Trophoblast cell (in vitro differentiated cells and primary cell): ENCODE measurements at regions not wholly inside any gene's neighbourhood (a gene's known extent, or its start where the extent isn't known, plus 50 kb on each side); places are given as distances from the start of the nearest gene placed in this dataset.

Experiments
- DNase-seq, 2 donors: peaks; one replicate each; pipeline ENCODE4 v3.0.0-alpha.2; 2016
- H2AFZ ChIP-seq: 2 replicates; pipeline ENCODE4 v1.6.1; 2013; ENCODE audit warnings: low read length, moderate library complexity, mild to moderate bottlenecking; ENCODE audit not compliant: insufficient read depth, poor library complexity
- H2AK5ac ChIP-seq: 2 replicates; pipeline ENCODE4 v1.6.1; 2013; ENCODE audit warnings: mild to moderate bottlenecking, low read length
- H2BK120ac ChIP-seq: 2 replicates; pipeline ENCODE4 v1.6.1; 2013; ENCODE audit warnings: low read length, mild to moderate bottlenecking, moderate library complexity; ENCODE audit not compliant: insufficient read depth, poor library complexity
- H2BK12ac ChIP-seq: 2 replicates; pipeline ENCODE4 v1.6.1; 2013; ENCODE audit warnings: mild to moderate bottlenecking, low read length, moderate library complexity
- H2BK5ac ChIP-seq: 2 replicates; pipeline ENCODE4 v1.6.1; 2013; ENCODE audit warnings: low read length, low read depth, moderate library complexity, mild to moderate bottlenecking; ENCODE audit not compliant: poor library complexity
- H3K14ac ChIP-seq: 2 replicates; pipeline ENCODE4 v1.6.1; 2013; ENCODE audit warnings: mild to moderate bottlenecking, low read length
- H3K18ac ChIP-seq: 2 replicates; pipeline ENCODE4 v1.6.1; 2013; ENCODE audit warnings: mild to moderate bottlenecking, low read length
- H3K23ac ChIP-seq: 2 replicates; pipeline ENCODE4 v1.6.1; 2013; ENCODE audit warnings: low read length
- H3K27ac ChIP-seq: 2 replicates; pipeline ENCODE4 v1.5.1; 2013; ENCODE audit warnings: low read depth, mild to moderate bottlenecking, inconsistent platforms, low read length, moderate library complexity
- H3K27me3 ChIP-seq: 2 replicates; pipeline ENCODE4 v1.6.1; 2013; ENCODE audit warnings: inconsistent platforms, mild to moderate bottlenecking, low read length, moderate library complexity; ENCODE audit not compliant: insufficient read depth
- H3K36me3 ChIP-seq, 2 experiments: 1 replicate in 1 of 2; 2 replicates in 1 of 2; pipeline ENCODE4 v1.6.1; 2013; ENCODE audit warnings: low read length in 2 of 2, mild to moderate bottlenecking in 2 of 2, moderate library complexity in 1 of 2; ENCODE audit not compliant: insufficient read depth in 2 of 2, control insufficient read depth in 1 of 2
- H3K4ac ChIP-seq: 2 replicates; pipeline ENCODE4 v1.6.1; 2013; ENCODE audit warnings: low read depth, mild to moderate bottlenecking, low read length, moderate library complexity
- H3K4me1 ChIP-seq, 2 experiments: 1 replicate in 1 of 2; 2 replicates in 1 of 2; pipeline ENCODE4 v1.6.1; 2013; ENCODE audit warnings: low read length in 2 of 2, mild to moderate bottlenecking in 2 of 2, moderate library complexity in 1 of 2; ENCODE audit not compliant: insufficient read depth in 2 of 2, control insufficient read depth in 1 of 2
- H3K4me2 ChIP-seq: 2 replicates; pipeline ENCODE4 v1.6.1; 2013; ENCODE audit warnings: inconsistent platforms, mild to moderate bottlenecking, low read length, moderate library complexity
- H3K4me3 ChIP-seq: 2 replicates; pipeline ENCODE4 v1.5.1; 2013; ENCODE audit warnings: mild to moderate bottlenecking, low read depth, low read length, inconsistent platforms
- H3K79me1 ChIP-seq: one replicate; pipeline ENCODE4 v1.6.1; 2013; ENCODE audit warnings: low read length
- H3K79me2 ChIP-seq: 2 replicates; pipeline ENCODE4 v1.6.1; 2013; ENCODE audit warnings: low read length, mild to moderate bottlenecking; ENCODE audit not compliant: control insufficient read depth, insufficient read depth, poor library complexity
- H3K9ac ChIP-seq: 2 replicates; pipeline ENCODE4 v1.6.1; 2013; ENCODE audit warnings: mild to moderate bottlenecking, low read length
- H3K9me3 ChIP-seq: 2 replicates; pipeline ENCODE4 v1.6.1; 2013; ENCODE audit warnings: low read depth, mild to moderate bottlenecking, control low read depth, inconsistent platforms, low read length; ENCODE audit not compliant: insufficient read depth
- H4K12ac ChIP-seq: 2 replicates; pipeline ENCODE4 v1.6.1; 2013; ENCODE audit warnings: low read depth, mild to moderate bottlenecking, low read length, moderate library complexity
- H4K8ac ChIP-seq: 2 replicates; pipeline ENCODE4 v1.6.1; 2013; ENCODE audit warnings: low read depth, mild to moderate bottlenecking, low read length, moderate library complexity
- H4K91ac ChIP-seq: one replicate; pipeline ENCODE4 v1.6.1; 2013; ENCODE audit warnings: low read depth, mild to moderate bottlenecking, low read length, moderate library complexity
- WGBS: extraction: QIAGEN DNeasy Blood & Tissue Kit; methylation state at CpG from one replicate; pipeline ENCODE4 v1.1.7; 2013; ENCODE audit warnings: missing lambda C conversion rate; ENCODE audit not compliant: insufficient read length, insufficient coverage; ENCODE audit errors: extremely low coverage; 5-methylcytosine and 5-hydroxymethylcytosine counted together

- no peaks in the 10 kb centered on the region for H3K9me3 ChIP-seq
- H3K79me2 ChIP-seq = no peaks in the 10 kb centered on the region
- H3K14ac ChIP-seq = no peak overlapping the region
- H3K79me1 ChIP-seq = no peaks in the 10 kb centered on the region
- no peak overlapping the region for H3K4ac ChIP-seq
- H2AK5ac ChIP-seq = no peak overlapping the region
- H4K8ac ChIP-seq = no peak overlapping the region
- no peaks in the 10 kb centered on the region for H3K4me1 ChIP-seq
- no peak overlapping the region for H3K4me3 ChIP-seq
- H3K4me2 ChIP-seq = no peak overlapping the region
- no peak overlapping the region for H3K9ac ChIP-seq
- no CpG with 5 or more reads among the region's 2 CpGs for WGBS
- H3K36me3 ChIP-seq = no peaks in the 10 kb centered on the region
- H3K27me3 ChIP-seq = no peaks in the 10 kb centered on the region
- no peak overlapping the region for H3K18ac ChIP-seq
- H4K12ac ChIP-seq = no peak overlapping the region
- H2BK12ac ChIP-seq = no peak overlapping the region
- no peak overlapping the region for H4K91ac ChIP-seq
- H2BK5ac ChIP-seq = no peak overlapping the region
- no peak overlapping the region for H2AFZ ChIP-seq
- H2BK120ac ChIP-seq = no peak overlapping the region
- no peak overlapping the region for H3K27ac ChIP-seq
- H3K23ac ChIP-seq = no peak overlapping the region
- DNase-seq = no peak
Measured at GRCh38 chr3:174783502-174783901, 75.6 kb upstream of the NAALADL2 start.

GRCh38 chr3:174784206-174784934 is 74.8 kb upstream of the NAALADL2 start:
- no peak overlapping the region for H3K23ac ChIP-seq
- WGBS = no CpG with 5 or more reads among the region's 4 CpGs
- H3K4me3 ChIP-seq = no peak overlapping the region

GRCh38 chr3:174786825-174787224 is 72.3 kb upstream of the NAALADL2 start:
- Histone ChIP-seq H2AK5ac (no peak overlapping the region), H3K23ac (no peak overlapping the region), H2BK5ac (no peak overlapping the region), H3K4ac (no peak overlapping the region), H4K12ac (no peak overlapping the region), H3K9ac (no peak overlapping the region), H3K14ac (no peak overlapping the region), H3K9me3 (no peaks in the 10 kb centered on the region), H3K27ac (no peak overlapping the region), H2BK120ac (no peak overlapping the region), H2AFZ (no peak overlapping the region), H3K4me2 (no peak overlapping the region), H4K91ac (no peak overlapping the region), H3K36me3 (no peaks in the 10 kb centered on the region), H4K8ac (no peak overlapping the region), H3K4me1 (no peaks in the 10 kb centered on the region), H3K27me3 (no peaks in the 10 kb centered on the region), H3K4me3 (no peak overlapping the region), H3K79me1 (no peaks in the 10 kb centered on the region), H3K18ac (no peak overlapping the region), H3K79me2 (no peaks in the 10 kb centered on the region), H2BK12ac (no peak overlapping the region)
- no peak for DNase-seq
- no CpG with 5 or more reads among the region's 2 CpGs for WGBS

More at GRCh38 chr3:174784206-174784934, 74.8 kb upstream of the NAALADL2 start:
- Histone ChIP-seq H4K91ac (no peak overlapping the region), H3K4ac (no peak overlapping the region), H2BK120ac (no peak overlapping the region), H3K18ac (no peak overlapping the region), H3K14ac (no peak overlapping the region), H3K4me1 (no peaks in the 10 kb centered on the region), H3K36me3 (no peaks in the 10 kb centered on the region), H2BK12ac (no peak overlapping the region), H3K9ac (no peak overlapping the region), H2AFZ (no peak overlapping the region), H3K9me3 (no peaks in the 10 kb centered on the region), H2AK5ac (no peak overlapping the region), H4K12ac (no peak overlapping the region), H3K79me1 (no peaks in the 10 kb centered on the region), H3K4me2 (no peak overlapping the region), H3K27ac (no peak overlapping the region), H3K79me2 (no peaks in the 10 kb centered on the region), H2BK5ac (no peak overlapping the region), H3K27me3 (no peaks in the 10 kb centered on the region), H4K8ac (no peak overlapping the region)
- DNase-seq = no peak

GRCh38 chr3:174791161-174791560 is 68.0 kb upstream of the NAALADL2 start:
- Histone ChIP-seq H3K27ac (no peak overlapping the region), H2AFZ (no peak overlapping the region), H3K27me3 (no peaks in the 10 kb centered on the region), H3K18ac (no peak overlapping the region), H3K4ac (no peak overlapping the region), H3K9me3 (no peaks in the 10 kb centered on the region), H2AK5ac (no peak overlapping the region), H2BK5ac (no peak overlapping the region), H4K91ac (no peak overlapping the region), H3K4me3 (no peak overlapping the region), H3K4me1 (no peaks in the 10 kb centered on the region), H3K36me3 (no peaks in the 10 kb centered on the region), H4K8ac (no peak overlapping the region), H3K14ac (no peak overlapping the region), H4K12ac (no peak overlapping the region), H3K79me1 (no peaks in the 10 kb centered on the region), H3K23ac (no peak overlapping the region), H2BK12ac (no peak overlapping the region), H3K79me2 (no peaks in the 10 kb centered on the region), H2BK120ac (no peak overlapping the region), H3K4me2 (no peak overlapping the region), H3K9ac (no peak overlapping the region)
- DNase-seq = no peak
- WGBS = no CpG with 5 or more reads among the region's 3 CpGs
